ENCODE measurements at regions not wholly inside any gene's neighbourhood (a gene's known extent, or its start where the extent isn't known, plus 50 kb on each side); places are given as distances from the start of the nearest gene placed in this dataset.

- DNase-seq, result no peak
- POLR2A ChIA-PET, result no interaction called here
- CTCF ChIA-PET, result no interaction called here
- no peak overlapping the region for H3K4me3 ChIP-seq (ENCODE audit: control insufficient read depth in 1 of 2, extremely low read depth in 1 of 2, low read length in 1 of 2)
- Mint-ChIP-seq H3K9me3 (peaks cover 7 to 8% (median 8%) of the 10 kb centered on the region in 3 donors), H3K4me3 (no peak overlapping the region), H3K36me3 (peaks cover 3% of the 10 kb centered on the region), H3K27me3 (peaks cover 15 to 18% of the 10 kb centered on the region in 2 donors), H3K27ac (no peak overlapping the region), H3K4me1 (no peaks in the 10 kb centered on the region)
- H3K27ac ChIP-seq (ENCODE audit: low read length), result no peak overlapping the region
- H3K4me1 ChIP-seq (ENCODE audit: control insufficient read depth in 1 of 2, extremely low read depth in 1 of 2, insufficient read depth in 2 of 2, low read length in 2 of 2), result no peaks in the 10 kb centered on the region
- no peaks in the 10 kb centered on the region for H3K36me3 ChIP-seq (ENCODE audit: control insufficient read depth in 2 of 2, extremely low read depth in 1 of 2, insufficient read depth in 1 of 2, low read length in 1 of 2)
- no peak for ATAC-seq (replicated peaks in 1 of 4)
- no peaks in the 10 kb centered on the region for H3K9me3 ChIP-seq
- H3K27me3 ChIP-seq (replicated peaks in 1 of 2; ENCODE audit: control insufficient read depth in 2 of 2, extremely low read depth in 1 of 2, insufficient read depth in 2 of 2, low read length in 1 of 2), result peaks cover 0 to 29% of the 10 kb centered on the region in 2 experiments
- WGBS (ENCODE audit: insufficient coverage), result 81% methylated on average over 4 of the region's 10 CpGs
These were observed 51.8 kb upstream of the CASZ1 start for GRCh38 chr1:10848109-10848684.

GRCh38 chr1:10850026-10850425 lies 53.6 kb upstream of the CASZ1 start:
- no peak overlapping the region for H3K4me3 Mint-ChIP-seq
- H3K27me3 Mint-ChIP-seq, result peaks cover 3 to 9% of the 10 kb centered on the region in 2 donors
- no peak for DNase-seq
- no peak overlapping the region for H3K4me3 ChIP-seq (ENCODE audit: control insufficient read depth in 1 of 2, extremely low read depth in 1 of 2, low read length in 1 of 2)
- WGBS (ENCODE audit: insufficient coverage), result 80% methylated on average over 4 of the region's 7 CpGs
- no peaks in the 10 kb centered on the region for H3K9me3 ChIP-seq
- no peak for ATAC-seq (replicated peaks in 1 of 4)
- CTCF ChIA-PET, result no interaction called here
- no peak overlapping the region for H3K27ac ChIP-seq (ENCODE audit: low read length)
- H3K27me3 ChIP-seq (replicated peaks in 1 of 2; ENCODE audit: control insufficient read depth in 2 of 2, extremely low read depth in 1 of 2, insufficient read depth in 2 of 2, low read length in 1 of 2), result peaks cover 0 to 29% of the 10 kb centered on the region in 2 experiments
- H3K36me3 ChIP-seq (ENCODE audit: control insufficient read depth in 2 of 2, extremely low read depth in 1 of 2, insufficient read depth in 1 of 2, low read length in 1 of 2), result no peaks in the 10 kb centered on the region
- no peaks in the 10 kb centered on the region for H3K4me1 Mint-ChIP-seq
- peaks cover 0 to 3% (median 0%) of the 10 kb centered on the region in 3 donors for H3K9me3 Mint-ChIP-seq
- POLR2A ChIA-PET, result no interaction called here
- no peaks in the 10 kb centered on the region for H3K4me1 ChIP-seq (ENCODE audit: control insufficient read depth in 1 of 2, extremely low read depth in 1 of 2, insufficient read depth in 2 of 2, low read length in 2 of 2)
- H3K27ac Mint-ChIP-seq, result no peak overlapping the region
- no peaks in the 10 kb centered on the region for H3K36me3 Mint-ChIP-seq

- H3K4me3 ChIP-seq (ENCODE audit: control insufficient read depth in 1 of 2, extremely low read depth in 1 of 2, low read length in 1 of 2), result no peak overlapping the region
- no peak for ATAC-seq (replicated peaks in 1 of 4)
- no peak overlapping the region for H3K27ac Mint-ChIP-seq
- H3K4me3 Mint-ChIP-seq, result no peak overlapping the region
- H3K36me3 ChIP-seq (ENCODE audit: control insufficient read depth in 2 of 2, extremely low read depth in 1 of 2, insufficient read depth in 1 of 2, low read length in 1 of 2), result no peaks in the 10 kb centered on the region
- no peaks in the 10 kb centered on the region for H3K9me3 Mint-ChIP-seq
- ChIA-PET CTCF (no interaction called here), POLR2A (interaction anchor here (0.6 to 0.7 kb wide), 2 partner anchors 245 to 345 kb away, joined by 3 to 4 read pairs; no protein-coding TSS in a partner anchor)
- peaks cover 0 to 32% of the 10 kb centered on the region in 2 experiments for H3K27me3 ChIP-seq (replicated peaks in 1 of 2; ENCODE audit: control insufficient read depth in 2 of 2, extremely low read depth in 1 of 2, insufficient read depth in 2 of 2, low read length in 1 of 2)
- peaks cover 0 to 8% of the 10 kb centered on the region in 2 donors for H3K27me3 Mint-ChIP-seq
- no peaks in the 10 kb centered on the region for H3K4me1 ChIP-seq (ENCODE audit: control insufficient read depth in 1 of 2, extremely low read depth in 1 of 2, insufficient read depth in 2 of 2, low read length in 2 of 2)
- no peaks in the 10 kb centered on the region for H3K9me3 ChIP-seq
- no peaks in the 10 kb centered on the region for H3K36me3 Mint-ChIP-seq
- H3K4me1 Mint-ChIP-seq, result no peaks in the 10 kb centered on the region
- no peak for DNase-seq
- WGBS (ENCODE audit: insufficient coverage), result 86% methylated on average over 26 of the region's 30 CpGs
- H3K27ac ChIP-seq (ENCODE audit: low read length), result no peak overlapping the region
These were observed 54.9 kb upstream of the CASZ1 start for GRCh38 chr1:10851024-10852013.

- Histone ChIP-seq H3K4me3 (ENCODE audit: control insufficient read depth in 1 of 2, extremely low read depth in 1 of 2, low read length in 1 of 2) (no peak overlapping the region), H3K27me3 (replicated peaks in 1 of 2; ENCODE audit: control insufficient read depth in 2 of 2, extremely low read depth in 1 of 2, insufficient read depth in 2 of 2, low read length in 1 of 2) (peaks cover 0 to 32% of the 10 kb centered on the region in 2 experiments), H3K9me3 (no peaks in the 10 kb centered on the region), H3K36me3 (ENCODE audit: control insufficient read depth in 2 of 2, extremely low read depth in 1 of 2, insufficient read depth in 1 of 2, low read length in 1 of 2) (no peaks in the 10 kb centered on the region), H3K4me1 (ENCODE audit: control insufficient read depth in 1 of 2, extremely low read depth in 1 of 2, insufficient read depth in 2 of 2, low read length in 2 of 2) (no peaks in the 10 kb centered on the region), H3K27ac (ENCODE audit: low read length) (no peak overlapping the region)
- no peak overlapping the region for H3K4me3 Mint-ChIP-seq
- no peak overlapping the region for H3K27ac Mint-ChIP-seq
- no peaks in the 10 kb centered on the region for H3K9me3 Mint-ChIP-seq
- no peaks in the 10 kb centered on the region for H3K4me1 Mint-ChIP-seq
- no peaks in the 10 kb centered on the region for H3K36me3 Mint-ChIP-seq
- CTCF ChIA-PET, result no interaction called here
- ATAC-seq (replicated peaks in 1 of 4), result no peak
- POLR2A ChIA-PET, result interaction anchor here in 1 of 2 donors (0.7 kb wide), 1 partner anchor 245 kb away, joined by 3 read pairs; no protein-coding TSS in a partner anchor
- DNase-seq, result no peak
- 50% methylated on average over 1 of the region's 8 CpGs for WGBS (ENCODE audit: insufficient coverage)
- H3K27me3 Mint-ChIP-seq, result peaks cover 0 to 5% of the 10 kb centered on the region in 2 donors
These were observed 55.6 kb upstream of the CASZ1 start for GRCh38 chr1:10852018-10852417.

GRCh38 chr1:10852486-10852885 lies 56.0 kb upstream of the CASZ1 start:
- no peak overlapping the region for H3K4me3 ChIP-seq (ENCODE audit: control insufficient read depth in 1 of 2, extremely low read depth in 1 of 2, low read length in 1 of 2)
- DNase-seq, result no peak
- ChIA-PET CTCF (no interaction called here), POLR2A (interaction anchor here in 1 of 2 donors (0.7 kb wide), 1 partner anchor 246 kb away, joined by 3 read pairs; no protein-coding TSS in a partner anchor)
- Mint-ChIP-seq H3K27ac (no peak overlapping the region), H3K4me1 (no peaks in the 10 kb centered on the region), H3K9me3 (no peaks in the 10 kb centered on the region), H3K36me3 (no peaks in the 10 kb centered on the region), H3K27me3 (peaks cover 0 to 5% of the 10 kb centered on the region in 2 donors), H3K4me3 (no peak overlapping the region)
- no peaks in the 10 kb centered on the region for H3K36me3 ChIP-seq (ENCODE audit: control insufficient read depth in 2 of 2, extremely low read depth in 1 of 2, insufficient read depth in 1 of 2, low read length in 1 of 2)
- no peaks in the 10 kb centered on the region for H3K9me3 ChIP-seq
- no peaks in the 10 kb centered on the region for H3K4me1 ChIP-seq (ENCODE audit: control insufficient read depth in 1 of 2, extremely low read depth in 1 of 2, insufficient read depth in 2 of 2, low read length in 2 of 2)
- WGBS (ENCODE audit: insufficient coverage), result 54% methylated on average over 6 of the region's 6 CpGs
- peaks cover 0 to 33% of the 10 kb centered on the region in 2 experiments for H3K27me3 ChIP-seq (replicated peaks in 1 of 2; ENCODE audit: control insufficient read depth in 2 of 2, extremely low read depth in 1 of 2, insufficient read depth in 2 of 2, low read length in 1 of 2)
- ATAC-seq (replicated peaks in 1 of 4), result no peak
- H3K27ac ChIP-seq (ENCODE audit: low read length), result no peak overlapping the region

GRCh38 chr1:10852998-10853520 lies 56.6 kb upstream of the CASZ1 start:
- DNase-seq, result no peak
- ATAC-seq (replicated peaks in 1 of 4), result no peak
- no peaks in the 10 kb centered on the region for H3K36me3 ChIP-seq (ENCODE audit: control insufficient read depth in 2 of 2, extremely low read depth in 1 of 2, insufficient read depth in 1 of 2, low read length in 1 of 2)
- Mint-ChIP-seq H3K36me3 (no peaks in the 10 kb centered on the region), H3K4me3 (no peak overlapping the region), H3K27ac (no peak overlapping the region), H3K27me3 (peaks cover 0 to 5% of the 10 kb centered on the region in 2 donors), H3K9me3 (no peaks in the 10 kb centered on the region), H3K4me1 (no peaks in the 10 kb centered on the region)
- no peak overlapping the region for H3K27ac ChIP-seq (ENCODE audit: low read length)
- H3K27me3 ChIP-seq (replicated peaks in 1 of 2; ENCODE audit: control insufficient read depth in 2 of 2, extremely low read depth in 1 of 2, insufficient read depth in 2 of 2, low read length in 1 of 2), result peaks cover 0 to 37% of the 10 kb centered on the region in 2 experiments
- H3K9me3 ChIP-seq, result no peaks in the 10 kb centered on the region
- H3K4me1 ChIP-seq (ENCODE audit: control insufficient read depth in 1 of 2, extremely low read depth in 1 of 2, insufficient read depth in 2 of 2, low read length in 2 of 2), result no peaks in the 10 kb centered on the region
- WGBS (ENCODE audit: insufficient coverage), result 93% methylated on average over 6 of the region's 6 CpGs
- ChIA-PET CTCF (no interaction called here), POLR2A (no interaction called here)
- no peak overlapping the region for H3K4me3 ChIP-seq (ENCODE audit: control insufficient read depth in 1 of 2, extremely low read depth in 1 of 2, low read length in 1 of 2)
